ENCODE measurements at regions not wholly inside any gene's neighbourhood (a gene's known extent, or its start where the extent isn't known, plus 50 kb on each side); places are given as distances from the start of the nearest gene placed in this dataset.

DNA sequence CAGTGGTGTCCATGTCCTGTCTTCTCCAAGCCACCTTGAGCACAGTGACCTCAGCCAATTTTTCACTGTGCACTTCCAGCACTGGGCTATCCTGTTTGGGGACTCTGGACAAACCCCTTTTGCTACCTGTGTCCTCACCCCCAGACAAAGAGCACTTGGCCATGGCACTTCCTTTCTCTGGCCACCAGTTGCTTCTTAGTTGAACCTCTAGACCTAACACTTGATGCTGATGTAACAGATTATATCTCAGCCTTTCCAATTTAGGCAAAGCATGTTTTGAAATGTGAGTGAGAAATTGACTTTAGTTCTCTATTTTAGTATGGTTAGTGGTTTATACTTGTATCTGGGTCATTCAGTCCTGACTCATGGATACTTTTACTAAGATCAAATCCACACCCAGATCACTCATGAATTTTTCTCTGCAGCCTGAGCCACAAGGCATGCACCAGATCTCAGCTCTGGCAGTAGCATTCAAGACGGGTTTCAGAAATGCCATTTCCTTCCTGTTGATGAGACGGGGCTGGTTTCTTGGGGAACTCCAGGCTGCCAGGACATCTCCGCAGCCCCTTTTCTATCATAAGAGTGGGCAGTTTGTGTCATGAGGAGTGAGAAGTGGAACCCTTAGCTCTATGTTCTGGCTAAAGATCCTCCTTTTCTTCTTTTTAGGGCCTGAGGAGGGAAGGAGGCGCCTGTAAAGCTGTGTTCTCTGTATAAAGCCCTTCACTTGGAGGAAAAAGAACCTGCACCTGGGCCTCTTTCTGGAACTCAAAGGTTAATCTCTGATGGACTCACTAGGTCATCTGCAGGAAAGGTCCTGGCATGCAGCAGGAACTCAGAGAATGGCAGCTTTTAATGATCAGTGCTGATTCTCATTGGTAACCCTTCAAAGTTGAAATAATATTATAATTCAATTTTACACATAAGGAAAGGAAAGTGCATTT lies 185.6 kb upstream of the TENM4 start:
- TF ChIP-seq POLR2AphosphoS5 (IDR thresholded peaks at IDR 0.05; ENCODE audit: low read depth), result no peak
- no peak for TF ChIP-seq GABPA (IDR thresholded peaks at IDR 0.05; ENCODE audit: low read depth)
- no peak for TF ChIP-seq SPI1 (IDR thresholded peaks at IDR 0.05; ENCODE audit: borderline replicate concordance, low read depth)
- TF ChIP-seq, protein P1, sequence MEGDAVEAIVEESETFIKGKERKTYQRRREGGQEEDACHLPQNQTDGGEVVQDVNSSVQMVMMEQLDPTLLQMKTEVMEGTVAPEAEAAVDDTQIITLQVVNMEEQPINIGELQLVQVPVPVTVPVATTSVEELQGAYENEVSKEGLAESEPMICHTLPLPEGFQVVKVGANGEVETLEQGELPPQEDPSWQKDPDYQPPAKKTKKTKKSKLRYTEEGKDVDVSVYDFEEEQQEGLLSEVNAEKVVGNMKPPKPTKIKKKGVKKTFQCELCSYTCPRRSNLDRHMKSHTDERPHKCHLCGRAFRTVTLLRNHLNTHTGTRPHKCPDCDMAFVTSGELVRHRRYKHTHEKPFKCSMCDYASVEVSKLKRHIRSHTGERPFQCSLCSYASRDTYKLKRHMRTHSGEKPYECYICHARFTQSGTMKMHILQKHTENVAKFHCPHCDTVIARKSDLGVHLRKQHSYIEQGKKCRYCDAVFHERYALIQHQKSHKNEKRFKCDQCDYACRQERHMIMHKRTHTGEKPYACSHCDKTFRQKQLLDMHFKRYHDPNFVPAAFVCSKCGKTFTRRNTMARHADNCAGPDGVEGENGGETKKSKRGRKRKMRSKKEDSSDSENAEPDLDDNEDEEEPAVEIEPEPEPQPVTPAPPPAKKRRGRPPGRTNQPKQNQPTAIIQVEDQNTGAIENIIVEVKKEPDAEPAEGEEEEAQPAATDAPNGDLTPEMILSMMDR (IDR thresholded peaks at IDR 0.05; ENCODE audit: insufficient read depth, low read length), result no peak
- TF ChIP-seq, protein P2, sequence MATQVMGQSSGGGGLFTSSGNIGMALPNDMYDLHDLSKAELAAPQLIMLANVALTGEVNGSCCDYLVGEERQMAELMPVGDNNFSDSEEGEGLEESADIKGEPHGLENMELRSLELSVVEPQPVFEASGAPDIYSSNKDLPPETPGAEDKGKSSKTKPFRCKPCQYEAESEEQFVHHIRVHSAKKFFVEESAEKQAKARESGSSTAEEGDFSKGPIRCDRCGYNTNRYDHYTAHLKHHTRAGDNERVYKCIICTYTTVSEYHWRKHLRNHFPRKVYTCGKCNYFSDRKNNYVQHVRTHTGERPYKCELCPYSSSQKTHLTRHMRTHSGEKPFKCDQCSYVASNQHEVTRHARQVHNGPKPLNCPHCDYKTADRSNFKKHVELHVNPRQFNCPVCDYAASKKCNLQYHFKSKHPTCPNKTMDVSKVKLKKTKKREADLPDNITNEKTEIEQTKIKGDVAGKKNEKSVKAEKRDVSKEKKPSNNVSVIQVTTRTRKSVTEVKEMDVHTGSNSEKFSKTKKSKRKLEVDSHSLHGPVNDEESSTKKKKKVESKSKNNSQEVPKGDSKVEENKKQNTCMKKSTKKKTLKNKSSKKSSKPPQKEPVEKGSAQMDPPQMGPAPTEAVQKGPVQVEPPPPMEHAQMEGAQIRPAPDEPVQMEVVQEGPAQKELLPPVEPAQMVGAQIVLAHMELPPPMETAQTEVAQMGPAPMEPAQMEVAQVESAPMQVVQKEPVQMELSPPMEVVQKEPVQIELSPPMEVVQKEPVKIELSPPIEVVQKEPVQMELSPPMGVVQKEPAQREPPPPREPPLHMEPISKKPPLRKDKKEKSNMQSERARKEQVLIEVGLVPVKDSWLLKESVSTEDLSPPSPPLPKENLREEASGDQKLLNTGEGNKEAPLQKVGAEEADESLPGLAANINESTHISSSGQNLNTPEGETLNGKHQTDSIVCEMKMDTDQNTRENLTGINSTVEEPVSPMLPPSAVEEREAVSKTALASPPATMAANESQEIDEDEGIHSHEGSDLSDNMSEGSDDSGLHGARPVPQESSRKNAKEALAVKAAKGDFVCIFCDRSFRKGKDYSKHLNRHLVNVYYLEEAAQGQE (IDR thresholded peaks at IDR 0.05; ENCODE audit: insufficient replicate concordance, low read depth), result no peak
- Histone ChIP-seq H3K27me3 (ENCODE audit: insufficient read depth, poor library complexity, severe bottlenecking) (no peaks in the 10 kb centered on the region), H3K4me3 (replicated peaks; ENCODE audit: insufficient read depth, low read length) (no peak overlapping the region), H3K27ac (replicated peaks) (no peak overlapping the region)
- no peak for DNase-seq (ENCODE audit: low read depth in 1 of 2, low spot score in 1 of 2)

DNA sequence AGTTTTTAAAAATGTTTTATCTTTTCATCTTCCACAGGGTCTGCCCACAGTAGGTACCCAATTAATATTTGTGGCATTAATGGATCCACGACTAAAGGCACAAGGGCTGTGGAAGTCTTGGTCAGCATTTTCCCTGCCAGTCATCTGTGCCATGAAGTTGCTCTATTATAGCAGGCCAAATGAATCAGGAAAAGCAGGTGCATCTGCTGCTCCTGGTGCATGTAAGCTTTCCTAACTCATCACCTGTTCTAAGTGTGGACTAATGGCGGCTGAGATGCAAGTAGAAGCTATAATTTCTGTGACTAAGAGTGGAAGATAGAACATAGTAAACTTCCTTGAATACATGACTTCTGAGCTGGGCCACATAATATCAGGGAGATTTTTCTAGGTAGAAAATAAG lies 182.5 kb upstream of the TENM4 start:
- Histone ChIP-seq H3K27me3 (ENCODE audit: insufficient read depth, poor library complexity, severe bottlenecking) (no peaks in the 10 kb centered on the region), H3K4me3 (replicated peaks; ENCODE audit: insufficient read depth, low read length) (no peak overlapping the region), H3K27ac (replicated peaks) (no peak overlapping the region)
- DNase-seq (ENCODE audit: low read depth in 1 of 2, low spot score in 1 of 2), result no peak
- TF ChIP-seq SPI1 (IDR thresholded peaks at IDR 0.05; ENCODE audit: borderline replicate concordance, low read depth), result no peak
- TF ChIP-seq GABPA (IDR thresholded peaks at IDR 0.05; ENCODE audit: low read depth), result no peak
- TF ChIP-seq, protein P1 (IDR thresholded peaks at IDR 0.05; ENCODE audit: insufficient read depth, low read length), result no peak
- TF ChIP-seq, protein P2 (IDR thresholded peaks at IDR 0.05; ENCODE audit: insufficient replicate concordance, low read depth), result no peak
- TF ChIP-seq POLR2AphosphoS5 (IDR thresholded peaks at IDR 0.05; ENCODE audit: low read depth), result no peak

DNA sequence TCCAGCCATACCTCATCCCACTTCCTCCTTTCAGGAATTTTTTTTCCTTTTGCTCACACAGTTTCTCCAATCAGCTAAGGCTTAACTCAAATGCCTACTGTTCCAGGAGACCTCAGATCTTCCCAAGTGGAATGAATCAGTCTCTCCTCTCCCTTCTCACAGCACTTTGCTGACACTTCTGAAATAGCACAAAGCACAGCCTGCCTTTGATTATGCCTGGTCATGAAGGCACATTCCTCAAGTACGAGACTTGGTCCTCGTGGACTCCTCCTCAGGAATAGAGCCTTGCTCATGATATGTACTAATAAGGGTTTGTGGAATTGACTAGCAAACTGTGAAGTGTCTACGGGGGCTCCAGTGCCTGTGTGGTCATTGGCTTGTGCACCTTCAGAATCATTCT lies 176.7 kb upstream of the TENM4 start:
- no peaks in the 10 kb centered on the region for H3K27me3 ChIP-seq (ENCODE audit: insufficient read depth, poor library complexity, severe bottlenecking)
- DNase-seq (ENCODE audit: low read depth in 1 of 2, low spot score in 1 of 2), result no peak
- H3K4me3 ChIP-seq (replicated peaks; ENCODE audit: insufficient read depth, low read length), result no peak overlapping the region
- no peak overlapping the region for H3K27ac ChIP-seq (replicated peaks)
- TF ChIP-seq GABPA (IDR thresholded peaks at IDR 0.05; ENCODE audit: low read depth), result no peak
- TF ChIP-seq, protein P2 (IDR thresholded peaks at IDR 0.05; ENCODE audit: insufficient replicate concordance, low read depth), result no peak
- TF ChIP-seq POLR2AphosphoS5 (IDR thresholded peaks at IDR 0.05; ENCODE audit: low read depth), result no peak
- no peak for TF ChIP-seq SPI1 (IDR thresholded peaks at IDR 0.05; ENCODE audit: borderline replicate concordance, low read depth)
- TF ChIP-seq, protein P1 (IDR thresholded peaks at IDR 0.05; ENCODE audit: insufficient read depth, low read length), result no peak

Measured in HL-60 (cell line).